HG02588 (cell line): ENCODE measurements at regions not wholly inside any gene's neighbourhood (a gene's known extent, or its start where the extent isn't known, plus 50 kb on each side); places are given as distances from the start of the nearest gene placed in this dataset.
"Not testable (repeated sequence)": the region's sequence is repeated elsewhere in the genome, so short reads cannot be mapped to it uniquely, and the experiment has no call there.

Experiments
- ATAC-seq: cut with Tn5 transposase; IDR thresholded peaks from one replicate; pipeline ENCODE4 v1.9.1; 2021; ENCODE audit warnings: mild to moderate bottlenecking, moderate library complexity; ENCODE audit not compliant: unreplicated experiment

GRCh38 chr7:153584132-153584531 lies 468.1 kb upstream of the DPP6 start:
- no peak for ATAC-seq

GRCh38 chr7:153588586-153588985 lies 463.6 kb upstream of the DPP6 start:
- no peak for ATAC-seq

GRCh38 chr7:153590136-153590535 lies 462.1 kb upstream of the DPP6 start:
- no peak for ATAC-seq

GRCh38 chr7:153590571-153590970 lies 461.6 kb upstream of the DPP6 start:
- ATAC-seq, result no peak

- ATAC-seq, result no peak
These were observed 444.8 kb upstream of the DPP6 start for GRCh38 chr7:153607354-153607753.

GRCh38 chr7:153616711-153617325 lies 435.4 kb upstream of the DPP6 start:
- ATAC-seq, result no peak

GRCh38 chr7:153627323-153627722 lies 424.9 kb upstream of the DPP6 start:
- no peak for ATAC-seq

GRCh38 chr7:153628406-153628805 lies 423.8 kb upstream of the DPP6 start:
- ATAC-seq, result no peak

- ATAC-seq, result no peak
These were observed 423.4 kb upstream of the DPP6 start for GRCh38 chr7:153628825-153629224.

- ATAC-seq, result no peak
These were observed 413.3 kb upstream of the DPP6 start for GRCh38 chr7:153638821-153639435.

GRCh38 chr7:153640586-153640985 lies 411.6 kb upstream of the DPP6 start:
- ATAC-seq, result no peak

GRCh38 chr7:153641199-153641598 lies 411.0 kb upstream of the DPP6 start:
- no peak for ATAC-seq

GRCh38 chr7:153642989-153643388 lies 409.2 kb upstream of the DPP6 start:
- no peak for ATAC-seq

- no peak for ATAC-seq
These were observed 394.9 kb upstream of the DPP6 start for GRCh38 chr7:153657182-153657800.

GRCh38 chr7:153675131-153675530 lies 377.1 kb upstream of the DPP6 start:
- ATAC-seq, result no peak

- ATAC-seq, result no peak
These were observed 369.6 kb upstream of the DPP6 start for GRCh38 chr7:153682628-153683027.

GRCh38 chr7:153696242-153696641 lies 356.0 kb upstream of the DPP6 start:
- ATAC-seq, result no peak

GRCh38 chr7:153698046-153698445 lies 354.2 kb upstream of the DPP6 start:
- ATAC-seq, result no peak

GRCh38 chr7:153701678-153702077 lies 350.5 kb upstream of the DPP6 start:
- ATAC-seq, result no peak

GRCh38 chr7:153723892-153724291 lies 328.3 kb upstream of the DPP6 start:
- not testable (repeated sequence) for ATAC-seq

GRCh38 chr7:153731504-153731903 lies 320.7 kb upstream of the DPP6 start:
- ATAC-seq, result not testable (repeated sequence)

- not testable (repeated sequence) for ATAC-seq
These were observed 308.8 kb upstream of the DPP6 start for GRCh38 chr7:153743434-153743833.
